Fibroblast of lung (primary cell): ENCODE measurements at regions not wholly inside any gene's neighbourhood (a gene's known extent, or its start where the extent isn't known, plus 50 kb on each side); places are given as distances from the start of the nearest gene placed in this dataset.

Source experiments
- CTCF ChIP-seq, 2 donors: IDR thresholded peaks in 1 of 2; conservative IDR thresholded peaks in 1 of 2; 1 replicate in 1 of 2; 2 replicates in 1 of 2; pipeline ENCODE4 v1.5.1; 2011 to 2012; ENCODE audit warnings: low read length in 2 of 2, control low read depth in 1 of 2, inconsistent platforms in 1 of 2, low read depth in 1 of 2, mild to moderate bottlenecking in 1 of 2
- EZH2 ChIP-seq: IDR thresholded peaks from 2 replicates; pipeline ENCODE4 v1.5.1; 2012; ENCODE audit warnings: low read length, control low read depth, mild to moderate bottlenecking; ENCODE audit errors: missing control alignments

DNA sequence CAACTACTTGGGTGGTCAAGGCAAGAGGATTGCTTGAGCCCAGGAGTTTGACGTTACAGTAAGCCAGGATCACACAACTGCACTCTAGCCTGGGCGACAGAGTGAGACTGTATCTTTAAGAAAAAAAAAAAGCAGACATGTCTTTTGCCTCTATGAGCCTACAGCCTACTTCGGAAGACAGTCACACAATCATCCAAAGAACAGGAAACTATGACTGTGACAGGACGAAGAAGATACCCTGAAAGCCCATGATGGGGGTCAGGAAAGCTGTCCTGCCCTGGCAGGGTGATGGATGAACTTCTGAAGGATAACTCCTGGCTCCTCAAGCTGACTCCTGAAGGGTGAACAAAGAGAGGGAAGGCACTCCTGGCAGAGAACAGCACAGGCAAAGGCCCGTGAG is 251.7 kb upstream of the SIX2 start:
- TF ChIP-seq CTCF (conservative IDR thresholded peaks at IDR 0.05 in 1 of 2, IDR thresholded peaks at IDR 0.05 in 1 of 2; ENCODE audit: low read depth in 1 of 2, low read length in 2 of 2) (no peak), EZH2 (no peak)
